Stomach smooth muscle (tissue), 2 donors: ENCODE measurements at regions not wholly inside any gene's neighbourhood (a gene's known extent, or its start where the extent isn't known, plus 50 kb on each side); places are given as distances from the start of the nearest gene placed in this dataset.
"Not testable (repeated sequence)": the region's sequence is repeated elsewhere in the genome, so short reads cannot be mapped to it uniquely, and the experiment has no call there.

Source experiments
- H3K27ac ChIP-seq: one replicate; pipeline ENCODE4 v1.7.0; 2013; ENCODE audit warnings: mild to moderate bottlenecking, low read length, inconsistent platforms
- H3K27me3 ChIP-seq, 2 donors: one replicate each; pipeline ENCODE4 v1.7.0; 2013; ENCODE audit warnings: low read length in 2 of 2; ENCODE audit not compliant: insufficient read depth in 2 of 2, control insufficient read depth in 1 of 2
- H3K36me3 ChIP-seq, 2 donors: one replicate each; pipeline ENCODE4 v1.7.0; 2013; ENCODE audit warnings: low read length in 2 of 2; ENCODE audit not compliant: control insufficient read depth in 2 of 2, insufficient read depth in 2 of 2
- H3K4me1 ChIP-seq: one replicate; pipeline ENCODE4 v1.7.0; 2013; ENCODE audit warnings: low read length; ENCODE audit not compliant: control insufficient read depth, insufficient read depth
- H3K4me3 ChIP-seq, 2 donors: one replicate each; pipeline ENCODE4 v1.7.0; 2013; ENCODE audit warnings: low read length in 2 of 2
- H3K9ac ChIP-seq, 2 donors: one replicate each; pipeline ENCODE4 v1.7.0; 2013; ENCODE audit warnings: low read length in 2 of 2, mild to moderate bottlenecking in 1 of 2
- H3K9me3 ChIP-seq, 2 donors: one replicate each; pipeline ENCODE4 v1.7.0; 2013; ENCODE audit warnings: low read length in 2 of 2; ENCODE audit not compliant: control insufficient read depth in 2 of 2
- donor health status: healthy.
- donor health status: Pancreatic carcinoma.

GRCh38 chr14:54010981-54011380 is 54.4 kb upstream of the BMP4 start:
- no peaks in the 10 kb centered on the region for H3K36me3 ChIP-seq
- H3K9me3 ChIP-seq = peaks cover 0 to 3% of the 10 kb centered on the region in 2 donors
- no peaks in the 10 kb centered on the region for H3K27me3 ChIP-seq
- no peaks in the 10 kb centered on the region for H3K4me1 ChIP-seq
- H3K4me3 ChIP-seq = no peak overlapping the region
- no peak overlapping the region for H3K9ac ChIP-seq
- H3K27ac ChIP-seq = no peak overlapping the region

DNA sequence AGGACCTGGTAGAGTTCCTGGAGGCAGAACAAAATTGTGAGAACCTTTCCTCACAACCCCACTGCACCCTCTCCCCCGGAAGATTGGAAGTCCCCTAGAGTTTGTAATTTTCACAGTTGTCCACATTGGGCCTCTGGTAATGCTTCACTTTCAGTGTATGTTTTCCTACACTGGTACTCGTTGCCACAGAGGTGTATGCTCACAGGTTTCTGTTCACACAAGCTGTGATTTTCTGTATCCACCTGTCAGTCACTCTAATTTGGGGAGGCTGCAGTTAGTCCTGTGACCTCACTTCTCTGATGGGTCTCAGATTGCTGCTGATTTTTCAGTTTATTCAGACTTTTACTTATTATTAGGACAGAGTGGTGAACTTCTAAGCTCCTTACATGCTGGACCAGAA is 66.4 kb upstream of the BMP4 start:
- no peaks in the 10 kb centered on the region for H3K4me1 ChIP-seq
- H3K9ac ChIP-seq = no peak overlapping the region
- H3K27me3 ChIP-seq = no peaks in the 10 kb centered on the region
- peaks cover 0 to 3% of the 10 kb centered on the region in 2 donors for H3K9me3 ChIP-seq
- H3K4me3 ChIP-seq = no peak overlapping the region
- no peaks in the 10 kb centered on the region for H3K36me3 ChIP-seq
- no peak overlapping the region for H3K27ac ChIP-seq

- H3K27ac ChIP-seq = no peak overlapping the region
- peaks cover 0 to 3% of the 10 kb centered on the region in 2 donors for H3K9me3 ChIP-seq
- H3K4me3 ChIP-seq = no peak overlapping the region
- H3K4me1 ChIP-seq = no peaks in the 10 kb centered on the region
- H3K27me3 ChIP-seq = no peaks in the 10 kb centered on the region
- no peaks in the 10 kb centered on the region for H3K36me3 ChIP-seq
- H3K9ac ChIP-seq = no peak overlapping the region
Observed at GRCh38 chr14:54025661-54026060, 69.0 kb upstream of the BMP4 start.

DNA sequence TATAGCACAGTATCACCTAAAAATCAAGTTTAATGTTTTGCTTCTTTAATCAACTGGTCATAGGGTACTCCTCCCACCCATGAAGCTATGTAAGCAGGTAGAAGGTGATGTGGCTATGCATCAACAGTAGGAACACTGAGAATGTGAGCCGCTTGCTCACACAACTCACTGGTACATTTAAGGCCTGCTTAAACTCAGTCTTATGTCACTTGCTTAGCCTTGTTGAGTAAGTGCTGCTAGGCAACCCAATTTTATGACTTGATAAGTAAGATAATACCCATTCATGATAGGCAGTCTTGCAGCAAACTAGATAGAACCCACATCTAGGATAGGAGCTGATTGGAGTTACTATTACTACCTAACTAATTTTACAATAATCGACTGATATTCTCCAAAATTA is 70.0 kb upstream of the BMP4 start:
- H3K9ac ChIP-seq = no peak overlapping the region
- H3K27ac ChIP-seq = no peak overlapping the region
- H3K4me1 ChIP-seq = no peaks in the 10 kb centered on the region
- no peak overlapping the region for H3K4me3 ChIP-seq
- H3K9me3 ChIP-seq = peaks cover 0 to 3% of the 10 kb centered on the region in 2 donors
- H3K27me3 ChIP-seq = no peaks in the 10 kb centered on the region
- no peaks in the 10 kb centered on the region for H3K36me3 ChIP-seq

- H3K4me3 ChIP-seq, H3K9ac ChIP-seq, H3K27ac ChIP-seq, H3K27me3 ChIP-seq, H3K36me3 ChIP-seq, H3K4me1 ChIP-seq: not testable (repeated sequence)
- H3K9me3 ChIP-seq = peaks cover 4 to 11% of the 10 kb centered on the region in 2 donors
Observed at GRCh38 chr14:54030996-54031395, 74.4 kb upstream of the BMP4 start.

GRCh38 chr14:54033285-54033684 is 76.7 kb upstream of the BMP4 start:
- H3K27me3 ChIP-seq, H3K27ac ChIP-seq, H3K4me3 ChIP-seq, H3K9ac ChIP-seq, H3K36me3 ChIP-seq, H3K4me1 ChIP-seq: not testable (repeated sequence)
- peaks cover 4 to 11% of the 10 kb centered on the region in 2 donors for H3K9me3 ChIP-seq

DNA sequence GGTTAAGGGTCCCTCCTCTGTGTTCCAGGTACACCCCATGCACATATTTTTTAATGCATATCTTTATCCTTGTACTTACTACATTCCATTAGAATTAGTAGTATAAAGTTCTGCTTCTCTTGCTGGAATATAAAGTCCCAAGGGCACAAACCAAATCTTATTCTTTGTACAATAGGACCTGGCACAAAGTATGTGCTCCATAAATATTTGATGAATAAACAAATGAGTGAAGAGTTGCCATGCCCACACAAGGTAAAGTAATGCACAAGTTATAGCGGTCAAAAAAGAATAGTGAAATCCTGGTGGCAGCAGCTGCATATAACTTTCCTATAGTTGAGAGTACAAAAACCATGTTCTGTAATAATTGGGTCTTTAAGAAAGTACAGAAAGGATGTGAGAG is 82.1 kb upstream of the BMP4 start:
- peaks cover 4 to 11% of the 10 kb centered on the region in 2 donors for H3K9me3 ChIP-seq
- H3K36me3 ChIP-seq = no peaks in the 10 kb centered on the region
- no peaks in the 10 kb centered on the region for H3K27me3 ChIP-seq
- H3K27ac ChIP-seq = no peak overlapping the region
- H3K9ac ChIP-seq = no peak overlapping the region
- no peaks in the 10 kb centered on the region for H3K4me1 ChIP-seq
- H3K4me3 ChIP-seq = no peak overlapping the region

DNA sequence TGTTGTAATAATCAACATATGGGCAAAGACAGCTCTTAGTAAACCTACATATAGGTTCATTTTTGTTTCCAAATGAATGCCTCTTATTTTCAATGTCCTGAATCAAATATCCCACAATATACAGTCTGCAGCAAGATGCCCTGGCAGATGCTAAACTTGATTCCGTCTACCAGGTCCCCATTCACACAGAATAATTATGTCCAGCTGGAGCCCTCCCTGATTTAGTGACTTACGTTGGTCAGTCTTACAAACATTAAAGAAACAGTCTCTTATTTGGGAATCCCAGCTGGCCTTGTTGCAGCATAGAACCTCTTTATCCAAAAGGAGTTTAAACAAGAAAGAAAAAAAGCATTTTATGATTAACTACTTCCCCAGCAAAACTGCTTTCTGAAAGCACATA is 82.7 kb upstream of the BMP4 start:
- no peaks in the 10 kb centered on the region for H3K36me3 ChIP-seq
- H3K27ac ChIP-seq = no peak overlapping the region
- H3K27me3 ChIP-seq = no peaks in the 10 kb centered on the region
- peaks cover 4 to 11% of the 10 kb centered on the region in 2 donors for H3K9me3 ChIP-seq
- H3K9ac ChIP-seq = no peak overlapping the region
- H3K4me3 ChIP-seq = no peak overlapping the region
- no peaks in the 10 kb centered on the region for H3K4me1 ChIP-seq

DNA sequence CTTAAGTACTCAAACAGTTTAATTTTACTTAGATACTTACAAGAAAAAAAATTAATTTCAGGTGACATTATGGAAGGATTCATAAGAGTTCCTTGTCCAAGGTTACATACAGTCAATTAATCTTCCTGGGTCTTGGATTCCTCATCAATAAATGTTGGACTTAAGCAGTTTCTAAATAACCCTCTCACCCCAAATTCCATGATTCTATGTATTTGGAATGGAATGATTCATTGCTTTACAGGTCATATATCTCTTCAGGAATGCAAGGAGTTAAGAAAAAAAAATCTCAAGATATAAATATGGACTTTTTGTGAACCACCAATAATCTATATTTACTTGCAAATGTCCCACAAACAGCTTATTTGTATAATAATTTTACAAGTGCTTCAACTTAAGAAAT is 84.2 kb upstream of the BMP4 start:
- Histone ChIP-seq H3K4me1 (no peaks in the 10 kb centered on the region), H3K9ac (no peak overlapping the region), H3K27me3 (no peaks in the 10 kb centered on the region), H3K36me3 (no peaks in the 10 kb centered on the region), H3K4me3 (no peak overlapping the region), H3K9me3 (no peaks in the 10 kb centered on the region), H3K27ac (no peak overlapping the region)

GRCh38 chr14:54046250-54046649 is 89.6 kb upstream of the BMP4 start:
- H3K9ac ChIP-seq = no peak overlapping the region
- no peak overlapping the region for H3K27ac ChIP-seq
- H3K27me3 ChIP-seq = no peaks in the 10 kb centered on the region
- no peaks in the 10 kb centered on the region for H3K36me3 ChIP-seq
- no peaks in the 10 kb centered on the region for H3K4me1 ChIP-seq
- no peak overlapping the region for H3K4me3 ChIP-seq
- H3K9me3 ChIP-seq = no peaks in the 10 kb centered on the region

DNA sequence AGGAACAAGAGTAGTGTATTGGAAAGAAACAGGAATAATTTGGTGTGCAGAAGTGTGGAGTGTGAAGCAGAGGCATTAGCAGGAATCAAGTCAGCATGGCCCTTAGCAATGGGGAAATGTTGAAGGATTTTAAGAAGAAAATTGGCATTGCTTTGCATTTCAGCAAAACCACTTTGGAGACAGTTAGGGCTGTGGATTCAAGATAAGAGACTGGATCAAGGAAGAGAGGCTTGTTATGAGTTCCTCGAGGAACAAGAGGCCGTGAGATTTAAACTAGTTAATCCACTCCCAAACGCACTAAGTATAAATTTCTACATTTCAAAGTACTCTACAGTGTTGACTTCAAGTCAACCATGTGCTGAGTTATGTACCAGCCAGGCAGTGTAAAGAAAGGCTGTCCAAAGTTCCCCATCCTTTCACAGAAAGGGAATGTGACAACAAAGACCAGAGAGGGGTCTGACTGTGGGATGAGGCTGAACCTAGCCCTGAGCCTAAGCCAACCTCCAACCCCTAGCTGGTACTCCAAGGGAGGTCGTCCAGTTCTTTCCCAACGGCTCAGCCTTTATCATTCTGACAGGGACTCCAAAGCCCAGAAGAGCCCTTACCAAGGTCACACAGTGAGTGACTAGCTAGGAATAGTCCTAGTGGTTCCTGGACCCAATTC is 91.2 kb upstream of the BMP4 start:
- no peak overlapping the region for H3K4me3 ChIP-seq
- H3K27me3 ChIP-seq = no peaks in the 10 kb centered on the region
- no peaks in the 10 kb centered on the region for H3K9me3 ChIP-seq
- no peak overlapping the region for H3K27ac ChIP-seq
- H3K4me1 ChIP-seq = no peaks in the 10 kb centered on the region
- no peak overlapping the region for H3K9ac ChIP-seq
- H3K36me3 ChIP-seq = no peaks in the 10 kb centered on the region
